ENCODE measurements at regions not wholly inside any gene's neighbourhood (a gene's known extent, or its start where the extent isn't known, plus 50 kb on each side); places are given as distances from the start of the nearest gene placed in this dataset.

DNA sequence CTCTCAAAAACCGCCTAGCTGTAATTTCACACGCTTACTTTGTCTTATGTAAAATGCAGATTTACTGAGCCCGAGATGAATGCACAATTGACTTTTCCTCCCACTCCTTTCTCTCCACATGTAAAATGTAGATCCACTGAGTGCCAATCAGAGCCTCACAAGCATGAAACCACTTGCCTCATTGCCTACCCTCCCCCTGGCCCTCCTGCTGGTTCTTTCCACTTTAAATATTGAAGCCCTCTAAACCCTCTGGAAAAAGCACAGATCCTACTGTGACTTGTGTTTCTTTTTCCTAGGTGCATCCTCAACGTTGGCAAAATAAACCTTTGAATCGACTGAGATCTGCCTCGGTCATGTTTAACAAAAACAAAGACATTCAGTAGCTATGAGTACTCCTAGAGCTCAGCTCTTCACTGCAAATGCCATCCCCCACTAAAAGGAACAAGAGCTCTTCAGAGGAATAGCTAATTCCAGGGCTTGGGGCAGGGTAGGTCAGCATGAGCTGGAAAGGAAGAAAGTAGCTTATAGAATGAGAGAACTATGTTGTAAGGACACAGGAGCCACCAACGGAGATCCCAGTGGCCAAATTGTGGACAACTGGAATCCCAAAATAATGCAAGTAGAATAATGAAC, 365.5 kb upstream of the RUNX1 start:
- TF ChIP-seq, protein P1, sequence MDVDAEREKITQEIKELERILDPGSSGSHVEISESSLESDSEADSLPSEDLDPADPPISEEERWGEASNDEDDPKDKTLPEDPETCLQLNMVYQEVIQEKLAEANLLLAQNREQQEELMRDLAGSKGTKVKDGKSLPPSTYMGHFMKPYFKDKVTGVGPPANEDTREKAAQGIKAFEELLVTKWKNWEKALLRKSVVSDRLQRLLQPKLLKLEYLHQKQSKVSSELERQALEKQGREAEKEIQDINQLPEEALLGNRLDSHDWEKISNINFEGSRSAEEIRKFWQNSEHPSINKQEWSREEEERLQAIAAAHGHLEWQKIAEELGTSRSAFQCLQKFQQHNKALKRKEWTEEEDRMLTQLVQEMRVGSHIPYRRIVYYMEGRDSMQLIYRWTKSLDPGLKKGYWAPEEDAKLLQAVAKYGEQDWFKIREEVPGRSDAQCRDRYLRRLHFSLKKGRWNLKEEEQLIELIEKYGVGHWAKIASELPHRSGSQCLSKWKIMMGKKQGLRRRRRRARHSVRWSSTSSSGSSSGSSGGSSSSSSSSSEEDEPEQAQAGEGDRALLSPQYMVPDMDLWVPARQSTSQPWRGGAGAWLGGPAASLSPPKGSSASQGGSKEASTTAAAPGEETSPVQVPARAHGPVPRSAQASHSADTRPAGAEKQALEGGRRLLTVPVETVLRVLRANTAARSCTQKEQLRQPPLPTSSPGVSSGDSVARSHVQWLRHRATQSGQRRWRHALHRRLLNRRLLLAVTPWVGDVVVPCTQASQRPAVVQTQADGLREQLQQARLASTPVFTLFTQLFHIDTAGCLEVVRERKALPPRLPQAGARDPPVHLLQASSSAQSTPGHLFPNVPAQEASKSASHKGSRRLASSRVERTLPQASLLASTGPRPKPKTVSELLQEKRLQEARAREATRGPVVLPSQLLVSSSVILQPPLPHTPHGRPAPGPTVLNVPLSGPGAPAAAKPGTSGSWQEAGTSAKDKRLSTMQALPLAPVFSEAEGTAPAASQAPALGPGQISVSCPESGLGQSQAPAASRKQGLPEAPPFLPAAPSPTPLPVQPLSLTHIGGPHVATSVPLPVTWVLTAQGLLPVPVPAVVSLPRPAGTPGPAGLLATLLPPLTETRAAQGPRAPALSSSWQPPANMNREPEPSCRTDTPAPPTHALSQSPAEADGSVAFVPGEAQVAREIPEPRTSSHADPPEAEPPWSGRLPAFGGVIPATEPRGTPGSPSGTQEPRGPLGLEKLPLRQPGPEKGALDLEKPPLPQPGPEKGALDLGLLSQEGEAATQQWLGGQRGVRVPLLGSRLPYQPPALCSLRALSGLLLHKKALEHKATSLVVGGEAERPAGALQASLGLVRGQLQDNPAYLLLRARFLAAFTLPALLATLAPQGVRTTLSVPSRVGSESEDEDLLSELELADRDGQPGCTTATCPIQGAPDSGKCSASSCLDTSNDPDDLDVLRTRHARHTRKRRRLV (CRISPR knock-in tag; IDR thresholded peaks at IDR 0.05), result no peak
- TF ChIP-seq MTA3 (CRISPR knock-in tag; IDR thresholded peaks at IDR 0.05) (no peak), KAT8 (CRISPR knock-in tag; IDR thresholded peaks at IDR 0.05) (no peak), ZNF10 (CRISPR knock-in tag; IDR thresholded peaks at IDR 0.05; ENCODE audit: borderline replicate concordance, low read depth) (no peak), FOSL1 (CRISPR knock-in tag; IDR thresholded peaks at IDR 0.05; ENCODE audit: borderline replicate concordance) (no peak), NR3C1 (CRISPR knock-in tag; IDR thresholded peaks at IDR 0.05) (no peak), ZNF777 (CRISPR knock-in tag; IDR thresholded peaks at IDR 0.05) (no peak), YY1 (IDR thresholded peaks at IDR 0.05; ENCODE audit: insufficient read depth, insufficient replicate concordance, low read depth, low read length) (no peak), RAD21 (CRISPR knock-in tag; IDR thresholded peaks at IDR 0.05) (no peak)
- TF ChIP-seq, protein P2, sequence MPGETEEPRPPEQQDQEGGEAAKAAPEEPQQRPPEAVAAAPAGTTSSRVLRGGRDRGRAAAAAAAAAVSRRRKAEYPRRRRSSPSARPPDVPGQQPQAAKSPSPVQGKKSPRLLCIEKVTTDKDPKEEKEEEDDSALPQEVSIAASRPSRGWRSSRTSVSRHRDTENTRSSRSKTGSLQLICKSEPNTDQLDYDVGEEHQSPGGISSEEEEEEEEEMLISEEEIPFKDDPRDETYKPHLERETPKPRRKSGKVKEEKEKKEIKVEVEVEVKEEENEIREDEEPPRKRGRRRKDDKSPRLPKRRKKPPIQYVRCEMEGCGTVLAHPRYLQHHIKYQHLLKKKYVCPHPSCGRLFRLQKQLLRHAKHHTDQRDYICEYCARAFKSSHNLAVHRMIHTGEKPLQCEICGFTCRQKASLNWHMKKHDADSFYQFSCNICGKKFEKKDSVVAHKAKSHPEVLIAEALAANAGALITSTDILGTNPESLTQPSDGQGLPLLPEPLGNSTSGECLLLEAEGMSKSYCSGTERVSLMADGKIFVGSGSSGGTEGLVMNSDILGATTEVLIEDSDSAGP (CRISPR knock-in tag; IDR thresholded peaks at IDR 0.05; ENCODE audit: borderline replicate concordance), result no peak
- TF ChIP-seq, protein P3, sequence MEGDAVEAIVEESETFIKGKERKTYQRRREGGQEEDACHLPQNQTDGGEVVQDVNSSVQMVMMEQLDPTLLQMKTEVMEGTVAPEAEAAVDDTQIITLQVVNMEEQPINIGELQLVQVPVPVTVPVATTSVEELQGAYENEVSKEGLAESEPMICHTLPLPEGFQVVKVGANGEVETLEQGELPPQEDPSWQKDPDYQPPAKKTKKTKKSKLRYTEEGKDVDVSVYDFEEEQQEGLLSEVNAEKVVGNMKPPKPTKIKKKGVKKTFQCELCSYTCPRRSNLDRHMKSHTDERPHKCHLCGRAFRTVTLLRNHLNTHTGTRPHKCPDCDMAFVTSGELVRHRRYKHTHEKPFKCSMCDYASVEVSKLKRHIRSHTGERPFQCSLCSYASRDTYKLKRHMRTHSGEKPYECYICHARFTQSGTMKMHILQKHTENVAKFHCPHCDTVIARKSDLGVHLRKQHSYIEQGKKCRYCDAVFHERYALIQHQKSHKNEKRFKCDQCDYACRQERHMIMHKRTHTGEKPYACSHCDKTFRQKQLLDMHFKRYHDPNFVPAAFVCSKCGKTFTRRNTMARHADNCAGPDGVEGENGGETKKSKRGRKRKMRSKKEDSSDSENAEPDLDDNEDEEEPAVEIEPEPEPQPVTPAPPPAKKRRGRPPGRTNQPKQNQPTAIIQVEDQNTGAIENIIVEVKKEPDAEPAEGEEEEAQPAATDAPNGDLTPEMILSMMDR (CRISPR knock-in tag; IDR thresholded peaks at IDR 0.05), result no peak

Measured in HepG2 (cell line).